Jurkat, Clone E6-1 (cell line): ENCODE measurements at regions not wholly inside any gene's neighbourhood (a gene's known extent, or its start where the extent isn't known, plus 50 kb on each side); places are given as distances from the start of the nearest gene placed in this dataset.

Experiments used
- DNase-seq: peaks from one replicate; pipeline ENCODE4 v3.0.0-alpha.2; 2011; ENCODE audit warnings: low read depth, low spot score
- H3K4me3 ChIP-seq: 2 replicates; pipeline ENCODE4 v1.5.1; 2011; ENCODE audit warnings: mild to moderate bottlenecking, low read length, control low read depth, moderate library complexity

DNA sequence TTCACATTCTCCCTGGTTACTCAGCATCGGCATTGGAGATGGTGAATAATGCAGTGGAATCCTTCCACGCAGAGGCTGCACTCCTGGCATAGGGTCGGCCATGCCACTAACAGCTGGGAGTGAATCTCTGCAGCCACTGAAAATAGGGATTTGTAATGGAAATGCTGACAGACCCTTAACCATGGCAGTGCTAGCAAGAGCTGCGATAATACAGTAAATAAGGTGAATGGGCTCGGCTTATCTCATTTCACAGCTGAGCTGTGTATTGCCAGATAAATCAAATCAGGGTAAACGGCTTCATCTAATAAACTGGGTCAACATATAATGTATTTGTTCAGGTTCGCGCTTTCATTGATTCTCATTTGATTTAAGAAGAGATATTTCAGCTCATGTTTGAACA, 156.8 kb downstream of the SLC35B3 start:
- H3K4me3 ChIP-seq, result no peak overlapping the region
- no peak for DNase-seq

DNA sequence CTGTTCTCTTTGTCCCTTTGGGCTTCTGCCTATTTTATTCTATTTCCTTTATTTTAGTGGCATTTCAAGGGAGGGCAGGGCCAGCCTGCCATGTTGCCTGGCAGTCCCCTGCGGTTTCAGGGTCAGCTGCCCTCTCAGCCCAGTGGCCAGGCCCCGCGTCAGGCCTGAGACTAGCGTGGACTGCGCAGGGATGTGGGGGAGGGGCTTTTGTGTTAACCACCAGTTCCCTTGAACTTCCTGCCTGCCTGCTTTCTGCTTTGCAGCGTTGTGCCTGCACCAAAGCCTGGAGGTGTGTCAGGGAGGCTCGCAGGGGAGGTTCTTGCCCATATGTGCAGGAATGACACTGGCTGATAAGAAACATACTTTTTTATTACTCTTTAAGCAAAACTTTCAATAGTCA, 157.6 kb downstream of the SLC35B3 start:
- DNase-seq, result peak; percentile 46
- no peak overlapping the region; the same call in 1 of the 2 replicates for H3K4me3 ChIP-seq

DNA sequence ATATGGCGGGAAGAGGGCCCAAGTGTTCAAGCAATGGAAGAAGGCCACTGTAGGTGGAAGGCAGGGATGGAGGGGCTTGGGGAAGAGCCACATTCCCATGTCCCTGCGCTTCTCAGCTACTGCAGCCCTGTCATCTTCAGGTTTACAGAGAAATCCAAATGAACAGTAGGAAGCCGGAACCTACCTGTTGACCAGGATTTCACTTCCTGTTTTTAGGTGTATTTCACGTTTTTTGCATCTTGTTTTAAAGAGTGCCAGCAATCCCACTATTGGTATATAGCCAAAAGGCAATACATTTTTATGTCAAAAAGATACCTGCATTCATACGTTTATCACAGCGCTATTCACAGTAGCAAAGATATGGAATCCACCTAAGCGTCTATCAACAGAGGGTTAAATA, 159.2 kb downstream of the SLC35B3 start:
- no peak for DNase-seq
- no peak overlapping the region for H3K4me3 ChIP-seq

DNA sequence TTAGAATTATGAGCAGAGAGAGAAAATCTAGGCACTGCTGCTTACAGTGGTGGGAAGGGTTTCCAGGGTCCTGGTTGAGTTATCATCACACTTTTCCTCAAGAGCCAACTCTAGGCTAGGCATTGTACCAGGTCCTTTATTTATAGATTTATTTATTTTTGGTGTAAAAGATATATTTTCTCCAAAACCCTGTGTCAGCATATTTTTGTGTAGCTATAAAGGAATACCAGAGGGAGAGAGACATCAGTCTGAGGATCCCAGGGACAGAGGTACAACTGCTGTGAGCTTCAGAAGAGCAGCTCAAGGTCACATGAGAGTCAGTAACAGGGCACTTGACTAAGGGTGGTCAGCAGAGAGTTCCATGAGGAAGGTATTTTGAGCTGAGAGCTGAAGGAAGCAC, 159.7 kb downstream of the SLC35B3 start:
- no peak overlapping the region for H3K4me3 ChIP-seq
- no peak for DNase-seq

DNA sequence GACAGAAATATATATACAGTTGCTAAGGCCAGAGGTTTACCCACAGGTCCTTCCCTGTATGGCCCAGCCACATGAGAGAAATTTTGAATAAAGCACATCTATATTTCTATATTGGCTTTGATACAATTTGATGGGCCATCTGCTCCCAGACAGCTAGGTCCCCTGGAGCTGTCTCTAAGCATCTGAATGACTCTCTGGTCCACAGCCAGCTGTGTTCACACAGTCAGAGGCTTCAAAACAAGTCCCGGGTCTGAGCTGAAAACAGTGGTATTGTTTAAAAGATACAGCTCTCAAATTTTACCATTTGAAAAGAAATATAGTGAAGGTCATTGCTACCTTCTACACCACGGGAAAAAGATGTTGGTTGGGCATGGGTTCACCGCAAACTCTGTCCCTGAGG, 161.1 kb downstream of the SLC35B3 start:
- DNase-seq, result no peak
- H3K4me3 ChIP-seq, result no peak overlapping the region

DNA sequence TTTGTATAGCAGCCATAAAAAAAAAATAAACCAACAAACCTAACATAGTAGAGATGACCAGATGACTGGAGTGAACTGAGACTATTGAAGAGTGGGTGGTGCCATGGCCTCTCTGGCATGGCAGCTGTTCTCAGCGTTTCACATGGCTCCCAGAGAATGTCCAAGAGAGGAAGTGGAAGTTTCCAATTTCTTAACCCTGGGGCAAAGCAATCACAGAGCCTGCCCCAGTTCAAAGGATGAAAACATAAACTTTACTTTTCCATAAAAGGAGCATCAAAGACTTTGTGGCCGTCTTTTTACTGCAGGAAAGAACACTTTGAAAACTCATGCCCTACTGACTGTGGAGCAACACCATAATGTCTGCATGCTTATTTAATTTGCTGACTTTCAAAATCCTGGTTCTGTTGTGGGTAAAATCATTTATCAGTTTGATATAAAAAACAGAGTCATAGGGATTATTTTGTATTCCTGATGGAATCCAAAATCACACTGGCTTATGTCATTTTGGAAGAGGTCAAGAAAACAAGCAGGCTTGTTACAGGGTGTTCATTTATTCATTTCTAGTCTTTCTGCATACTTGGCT, 165.4 kb downstream of the SLC35B3 start:
- DNase-seq, result peak; percentile 4
- no peak overlapping the region for H3K4me3 ChIP-seq

DNA sequence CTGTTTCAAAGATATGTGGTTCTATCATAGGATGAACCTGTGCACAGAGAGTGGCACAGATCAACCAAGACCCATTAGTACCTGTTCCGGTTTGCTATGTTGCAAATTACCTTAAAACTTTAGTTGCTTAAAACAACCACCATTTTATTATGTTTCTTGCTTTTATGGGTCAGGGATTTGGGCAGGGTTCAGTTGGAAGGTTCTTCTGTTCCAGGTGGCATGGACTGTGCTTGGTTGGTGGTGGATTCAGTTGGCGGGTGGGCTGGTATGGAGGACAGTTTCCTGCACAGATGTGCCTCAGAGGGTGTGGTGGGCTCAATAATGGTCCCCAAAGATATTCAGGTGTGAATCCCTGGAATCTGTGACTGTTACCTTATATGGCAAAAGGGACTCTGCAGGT, 166.3 kb downstream of the SLC35B3 start:
- no peak for DNase-seq
- H3K4me3 ChIP-seq, result no peak overlapping the region

DNA sequence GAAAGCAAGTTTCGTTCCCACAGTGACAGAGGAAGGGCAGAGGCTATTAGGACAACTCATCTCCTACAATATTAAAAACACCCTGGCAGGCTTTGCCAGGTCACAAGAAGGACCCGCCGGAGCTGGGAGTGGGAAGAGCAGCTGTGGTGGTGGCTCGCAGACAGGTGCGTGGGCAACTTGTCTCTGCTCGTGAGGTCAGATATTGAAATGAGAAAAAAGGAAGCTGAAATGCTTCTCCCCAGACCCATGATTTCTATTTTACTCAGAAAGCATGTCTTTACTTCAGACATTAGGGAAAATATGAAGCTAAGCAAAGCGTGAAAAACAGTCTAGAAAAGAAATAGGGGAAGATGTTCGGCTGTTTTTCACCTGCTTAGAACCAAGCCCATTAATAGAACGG, 166.3 kb upstream of the EEF1E1 start:
- no peak overlapping the region for H3K4me3 ChIP-seq
- DNase-seq, result no peak

DNA sequence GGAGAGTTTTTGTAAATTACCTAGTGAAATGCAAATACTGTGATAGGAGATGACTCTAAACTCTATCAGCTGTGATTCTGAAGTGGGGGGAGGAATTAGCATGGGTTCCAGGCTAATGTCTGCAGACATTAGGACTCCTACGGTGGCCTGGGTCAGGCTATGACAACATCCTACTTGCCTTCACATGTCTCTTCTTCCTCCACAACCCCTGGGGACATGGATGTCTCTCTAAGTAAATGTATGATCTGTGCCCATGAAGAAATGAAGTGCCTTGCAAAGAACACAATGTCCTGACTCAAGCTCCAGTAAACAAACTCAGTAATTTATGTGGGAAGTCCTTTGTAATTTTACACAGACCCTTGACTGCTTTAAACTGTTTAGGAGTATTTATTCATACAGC, 165.8 kb upstream of the EEF1E1 start:
- DNase-seq, result no peak
- H3K4me3 ChIP-seq, result no peak overlapping the region

DNA sequence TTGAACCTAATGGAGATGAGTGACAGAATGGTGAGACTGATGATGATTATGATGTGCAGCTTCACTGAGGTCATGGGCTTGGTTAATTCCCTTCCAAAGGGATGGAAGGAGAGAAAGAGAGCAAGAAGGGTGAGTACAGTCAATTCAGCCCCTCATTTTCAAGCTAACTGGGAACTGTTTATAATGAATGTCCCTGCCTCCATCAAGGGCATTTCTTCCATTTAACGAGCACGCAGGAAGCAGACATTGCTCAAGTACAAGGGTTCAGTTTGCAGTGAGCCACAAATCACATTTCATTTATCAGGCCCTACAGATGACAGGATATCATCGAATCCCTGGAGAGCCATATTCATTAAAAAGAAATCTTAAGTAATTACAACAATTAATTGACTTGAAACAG, 158.3 kb upstream of the EEF1E1 start:
- DNase-seq, result no peak
- no peak overlapping the region for H3K4me3 ChIP-seq

DNA sequence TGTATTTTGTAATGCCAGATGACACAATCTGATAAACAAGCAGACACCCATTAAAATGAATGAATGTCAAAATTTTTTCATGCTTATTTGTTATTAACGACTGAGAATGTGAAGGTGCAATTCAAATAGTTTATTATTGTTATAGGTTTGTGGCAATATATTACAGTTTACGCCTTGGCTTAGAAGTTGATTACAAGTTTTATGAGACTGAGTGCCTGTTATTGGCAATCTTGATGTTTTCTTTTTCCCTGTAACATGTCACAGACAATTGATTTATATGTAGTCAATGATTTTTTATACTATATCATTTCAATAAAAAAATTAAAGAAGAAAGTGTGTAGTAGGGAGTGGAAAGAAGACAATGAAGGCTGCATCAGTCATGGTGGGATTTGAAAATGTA, 144.1 kb upstream of the EEF1E1 start:
- H3K4me3 ChIP-seq, result no peak overlapping the region
- DNase-seq, result no peak

DNA sequence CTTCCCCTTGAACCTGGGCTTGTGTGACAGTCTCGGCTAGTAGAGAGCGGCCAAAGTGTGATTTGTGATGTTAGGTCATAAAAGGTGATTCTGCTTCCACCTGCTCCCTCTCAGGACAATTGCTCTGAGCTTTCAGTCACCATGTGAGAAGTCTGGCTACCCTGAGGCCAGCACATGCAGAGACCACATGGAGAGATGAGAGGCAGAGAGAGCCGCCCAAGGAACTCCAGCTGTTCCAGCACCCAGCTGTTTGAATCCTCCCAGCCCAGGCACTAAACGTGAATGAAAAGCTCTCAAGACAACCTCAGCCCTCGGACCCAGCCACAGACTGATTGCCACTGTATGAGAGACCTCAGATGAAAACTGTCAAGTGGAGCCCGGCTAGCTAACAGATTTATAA, 143.4 kb upstream of the EEF1E1 start:
- no peak for DNase-seq
- H3K4me3 ChIP-seq, result no peak overlapping the region

DNA sequence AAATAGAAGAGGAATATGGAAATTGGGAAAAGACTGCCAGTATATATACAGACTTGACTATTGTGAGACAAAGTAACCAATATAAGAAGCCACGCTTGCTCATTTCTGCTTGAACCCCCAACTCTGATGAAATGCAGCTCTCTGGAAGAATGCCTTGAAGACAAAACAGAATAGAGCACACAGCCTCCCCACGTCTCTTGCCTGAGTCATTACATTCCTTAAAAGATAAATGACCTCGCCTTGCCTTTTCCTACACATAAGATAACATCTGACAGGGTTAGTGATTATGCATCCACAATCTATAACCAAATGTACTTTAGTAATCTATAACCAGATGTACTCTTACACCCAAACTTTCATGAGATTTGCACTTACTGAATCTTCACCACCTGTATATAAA, 141.1 kb upstream of the EEF1E1 start:
- DNase-seq, result no peak
- H3K4me3 ChIP-seq, result no peak overlapping the region

DNA sequence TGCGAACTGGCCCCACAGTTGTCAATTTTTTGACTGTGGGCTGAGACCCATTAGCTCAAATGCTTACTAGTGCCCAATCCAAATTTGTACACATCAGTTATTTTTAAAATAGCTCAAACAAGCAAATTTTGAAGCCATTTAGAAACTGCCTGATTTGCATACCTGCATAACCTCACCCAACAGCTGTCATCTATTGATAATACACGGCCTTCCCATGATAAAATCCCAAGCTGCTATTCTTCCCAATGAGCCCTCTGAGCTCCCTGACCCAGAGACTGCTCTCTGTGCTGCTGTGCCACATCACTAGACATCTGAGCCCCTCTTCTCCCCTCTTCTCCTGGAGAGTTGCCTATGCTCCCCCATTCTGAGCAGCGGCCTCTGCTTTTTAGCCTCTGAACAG, 140.5 kb upstream of the EEF1E1 start:
- H3K4me3 ChIP-seq, result no peak overlapping the region
- no peak for DNase-seq

DNA sequence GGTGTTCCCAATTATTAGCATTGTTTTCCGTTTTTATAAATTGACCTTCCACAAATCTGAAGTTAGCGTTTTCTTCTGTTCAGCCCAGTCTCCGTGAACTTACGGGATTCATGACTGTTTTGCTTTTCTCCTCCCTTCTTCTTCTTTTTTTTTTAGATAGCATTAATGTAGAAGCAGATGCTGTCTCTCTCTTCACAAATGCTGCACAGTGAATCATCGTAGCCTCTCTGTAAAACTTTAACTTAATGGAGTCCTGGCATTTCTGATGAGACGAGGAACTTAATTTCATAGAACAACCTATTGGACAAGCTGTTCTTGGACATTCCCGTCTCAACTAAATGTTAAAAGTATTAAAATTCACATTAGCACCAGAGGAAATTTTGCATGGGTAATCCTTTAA, 138.0 kb upstream of the EEF1E1 start:
- no peak for DNase-seq
- H3K4me3 ChIP-seq, result no peak overlapping the region

DNA sequence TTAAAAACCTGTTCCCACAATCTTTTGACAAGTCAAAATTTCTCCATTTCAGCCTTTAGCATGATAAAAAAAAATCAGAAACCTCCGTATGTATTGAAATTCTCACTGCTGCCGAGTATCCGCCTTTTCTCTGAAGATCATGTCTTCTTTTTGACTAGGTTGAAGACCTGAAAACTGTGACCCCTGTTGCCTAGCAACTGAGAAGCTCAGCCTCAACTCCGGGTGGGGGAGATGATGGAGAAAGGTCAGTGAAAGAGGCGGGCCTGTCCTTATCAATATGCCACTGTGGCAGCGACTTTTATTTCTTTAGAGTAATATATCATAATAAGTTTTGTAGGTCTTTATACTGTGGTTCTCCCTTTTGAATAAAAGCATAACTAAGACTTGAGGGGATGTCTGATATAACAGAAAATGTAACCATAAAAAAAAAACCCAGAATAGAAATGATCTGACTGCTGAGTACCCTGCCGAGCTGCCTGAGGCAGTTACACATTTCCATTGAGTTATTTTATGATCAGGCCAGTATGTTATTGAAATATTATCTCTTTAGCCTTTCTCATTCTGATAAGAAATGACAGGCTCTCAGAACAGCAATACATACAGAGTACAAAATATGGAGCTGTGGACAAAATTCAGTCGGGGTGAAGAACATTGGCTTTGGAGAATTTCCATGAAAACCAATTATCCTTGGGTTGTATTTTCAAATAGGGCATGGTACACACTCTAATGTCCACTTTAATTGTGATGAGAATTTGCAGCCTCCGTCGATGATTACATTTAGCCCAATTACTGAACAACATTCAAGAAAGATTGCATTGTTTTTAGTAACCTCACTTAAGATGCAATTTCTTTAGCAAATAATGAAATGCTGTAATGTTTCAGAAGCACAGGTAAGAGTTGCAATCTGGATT, 136.7 kb upstream of the EEF1E1 start:
- no peak for DNase-seq
- no peak overlapping the region for H3K4me3 ChIP-seq

DNA sequence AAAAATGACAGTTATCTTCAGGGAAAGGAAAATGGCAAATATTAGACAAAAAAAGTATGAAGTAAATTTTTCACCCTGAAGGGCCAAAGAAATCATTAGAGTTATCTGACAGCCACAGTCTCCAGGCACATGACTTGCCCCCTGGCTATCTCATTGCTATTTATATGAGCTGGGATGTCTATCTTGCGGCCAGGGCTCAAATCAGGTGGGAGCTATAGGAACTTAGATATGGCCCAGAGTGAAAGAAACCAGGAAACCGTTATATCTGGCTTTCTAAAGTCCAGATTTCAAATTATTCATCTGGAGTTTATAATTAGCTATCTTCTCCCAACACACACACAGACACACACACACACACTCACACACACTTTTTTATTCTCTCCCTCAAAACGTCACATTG, 135.3 kb upstream of the EEF1E1 start:
- DNase-seq, result no peak
- no peak overlapping the region for H3K4me3 ChIP-seq

DNA sequence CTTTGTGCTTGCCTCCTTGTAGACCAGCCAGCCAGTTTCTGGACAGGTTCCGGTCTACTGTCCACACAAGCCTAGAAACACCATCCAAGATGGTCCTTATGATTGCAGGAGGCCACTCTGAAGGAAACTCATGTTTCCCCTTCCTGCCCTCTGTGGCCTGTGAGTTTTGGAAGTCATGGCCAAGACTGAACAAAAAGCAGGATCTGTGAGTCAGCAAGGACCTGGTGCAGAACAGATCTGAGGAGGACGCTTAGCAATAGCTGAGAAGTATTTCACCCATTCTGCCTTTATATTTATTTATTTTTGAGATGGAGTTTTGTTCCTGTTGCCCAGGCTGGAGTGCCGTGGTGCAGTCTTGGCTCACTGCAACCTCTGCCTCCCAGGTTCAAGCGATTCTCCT, 134.6 kb upstream of the EEF1E1 start:
- H3K4me3 ChIP-seq, result no peak overlapping the region
- no peak for DNase-seq

DNA sequence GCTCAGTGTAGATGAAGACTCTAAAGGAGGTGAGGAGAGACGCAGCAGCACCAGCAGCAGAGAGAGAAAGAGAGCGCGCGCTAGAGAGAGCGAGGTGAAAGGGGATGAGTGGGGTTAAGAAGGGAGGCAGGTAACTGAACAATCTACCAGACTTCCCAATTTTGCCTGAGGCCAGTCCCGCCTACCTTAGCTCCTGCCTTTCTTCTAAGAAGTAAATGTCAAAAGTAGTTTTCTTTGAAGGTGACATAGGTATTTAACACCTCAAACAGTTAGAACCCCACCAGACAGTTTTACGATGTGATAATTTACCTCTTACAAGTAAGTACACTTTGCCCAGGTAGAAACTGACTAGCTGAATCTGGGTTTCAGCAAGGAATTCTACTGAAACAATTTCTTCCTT, 132.0 kb upstream of the EEF1E1 start:
- DNase-seq, result no peak
- H3K4me3 ChIP-seq, result no peak overlapping the region

DNA sequence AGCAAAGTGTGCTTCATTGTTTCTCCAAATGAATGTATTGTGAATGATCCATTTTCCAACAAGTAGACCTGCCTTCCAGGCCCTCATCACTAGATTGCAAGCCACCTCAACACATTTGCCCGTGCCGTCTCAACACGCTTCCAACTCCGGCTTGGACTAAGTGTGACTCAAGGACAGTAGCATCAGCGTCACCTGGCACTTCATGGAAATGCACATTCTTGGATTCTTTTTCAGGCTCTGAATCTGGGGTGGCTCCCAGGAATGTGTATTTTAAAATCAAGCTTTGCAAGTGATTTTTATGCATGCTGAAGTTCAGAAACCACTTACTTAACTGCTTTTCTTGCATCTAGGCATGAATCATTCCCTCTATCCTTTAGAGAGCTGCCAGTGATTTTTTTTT, 129.6 kb upstream of the EEF1E1 start:
- DNase-seq, result no peak
- H3K4me3 ChIP-seq, result no peak overlapping the region
